ENCODE measurements at regions not wholly inside any gene's neighbourhood (a gene's known extent, or its start where the extent isn't known, plus 50 kb on each side); places are given as distances from the start of the nearest gene placed in this dataset.

GRCh38 chr1:25148673-25149300 lies 83.5 kb downstream of the SYF2 start:
- H3K9ac ChIP-seq (ENCODE audit: low read depth, low read length) = no peak overlapping the region
- WGBS = 69% methylated on average over 2 of the region's 2 CpGs
- H3K27me3 ChIP-seq (ENCODE audit: insufficient read depth, low read length) = no peaks in the 10 kb centered on the region
- H3K27ac ChIP-seq (ENCODE audit: low read depth, low read length) = no peak overlapping the region
- no peaks in the 10 kb centered on the region for H3K9me3 ChIP-seq (ENCODE audit: insufficient read depth, low read depth, low read length)
- H3K4me1 ChIP-seq (ENCODE audit: insufficient read depth, low read length) = no peaks in the 10 kb centered on the region
- no peaks in the 10 kb centered on the region for H3K36me3 ChIP-seq (ENCODE audit: insufficient read depth, low read length)
- no peak overlapping the region for H3K4me3 ChIP-seq (ENCODE audit: low read length)

GRCh38 chr1:25146451-25146855 lies 85.8 kb downstream of the SYF2 start:
- Histone ChIP-seq H3K4me1 (ENCODE audit: insufficient read depth, low read length) (no peaks in the 10 kb centered on the region), H3K4me3 (ENCODE audit: low read length) (no peak overlapping the region), H3K9ac (ENCODE audit: low read depth, low read length) (no peak overlapping the region), H3K27me3 (ENCODE audit: insufficient read depth, low read length) (no peaks in the 10 kb centered on the region), H3K9me3 (ENCODE audit: insufficient read depth, low read depth, low read length) (no peaks in the 10 kb centered on the region), H3K36me3 (ENCODE audit: insufficient read depth, low read length) (no peaks in the 10 kb centered on the region), H3K27ac (ENCODE audit: low read depth, low read length) (no peak overlapping the region)
- 91% methylated on average over 15 of the region's 15 CpGs for WGBS

- no peaks in the 10 kb centered on the region for H3K36me3 ChIP-seq (ENCODE audit: insufficient read depth, low read length)
- H3K27ac ChIP-seq (ENCODE audit: low read depth, low read length) = no peak overlapping the region
- H3K9me3 ChIP-seq (ENCODE audit: insufficient read depth, low read depth, low read length) = no peaks in the 10 kb centered on the region
- H3K27me3 ChIP-seq (ENCODE audit: insufficient read depth, low read length) = no peaks in the 10 kb centered on the region
- 88% methylated on average over 16 of the region's 17 CpGs for WGBS
- H3K9ac ChIP-seq (ENCODE audit: low read depth, low read length) = no peak overlapping the region
- no peak overlapping the region for H3K4me3 ChIP-seq (ENCODE audit: low read length)
- H3K4me1 ChIP-seq (ENCODE audit: insufficient read depth, low read length) = no peaks in the 10 kb centered on the region
Observed at GRCh38 chr1:25145775-25146393, 86.4 kb downstream of the SYF2 start.

- Histone ChIP-seq H3K9me3 (ENCODE audit: insufficient read depth, low read depth, low read length) (no peaks in the 10 kb centered on the region), H3K36me3 (ENCODE audit: insufficient read depth, low read length) (no peaks in the 10 kb centered on the region), H3K27me3 (ENCODE audit: insufficient read depth, low read length) (no peaks in the 10 kb centered on the region), H3K4me1 (ENCODE audit: insufficient read depth, low read length) (no peaks in the 10 kb centered on the region), H3K27ac (ENCODE audit: low read depth, low read length) (no peak overlapping the region), H3K9ac (ENCODE audit: low read depth, low read length) (no peak overlapping the region), H3K4me3 (ENCODE audit: low read length) (no peak overlapping the region)
- WGBS = 67% methylated on average over 14 of the region's 15 CpGs
Observed at GRCh38 chr1:25140073-25140797, 92.1 kb downstream of the SYF2 start.

- H3K4me1 ChIP-seq (ENCODE audit: insufficient read depth, low read length) = no peaks in the 10 kb centered on the region
- H3K27me3 ChIP-seq (ENCODE audit: insufficient read depth, low read length) = no peaks in the 10 kb centered on the region
- H3K9ac ChIP-seq (ENCODE audit: low read depth, low read length) = no peak overlapping the region
- WGBS = 97% methylated on average over 2 of the region's 2 CpGs
- H3K27ac ChIP-seq (ENCODE audit: low read depth, low read length) = no peak overlapping the region
- H3K4me3 ChIP-seq (ENCODE audit: low read length) = no peak overlapping the region
- H3K9me3 ChIP-seq (ENCODE audit: insufficient read depth, low read depth, low read length) = no peaks in the 10 kb centered on the region
- no peaks in the 10 kb centered on the region for H3K36me3 ChIP-seq (ENCODE audit: insufficient read depth, low read length)
Observed at GRCh38 chr1:25137521-25138395, 94.5 kb downstream of the SYF2 start.

- Histone ChIP-seq H3K36me3 (ENCODE audit: insufficient read depth, low read length) (no peaks in the 10 kb centered on the region), H3K4me1 (ENCODE audit: insufficient read depth, low read length) (no peaks in the 10 kb centered on the region), H3K4me3 (ENCODE audit: low read length) (no peak overlapping the region), H3K27me3 (ENCODE audit: insufficient read depth, low read length) (no peaks in the 10 kb centered on the region), H3K9ac (ENCODE audit: low read depth, low read length) (no peak overlapping the region), H3K27ac (ENCODE audit: low read depth, low read length) (no peak overlapping the region), H3K9me3 (ENCODE audit: insufficient read depth, low read depth, low read length) (no peaks in the 10 kb centered on the region)
- WGBS = 89% methylated on average over 1 of the region's 1 CpG
Observed at GRCh38 chr1:25137106-25137505, 95.2 kb downstream of the SYF2 start.

GRCh38 chr1:25135909-25136308 lies 96.4 kb downstream of the SYF2 start:
- Histone ChIP-seq H3K9ac (ENCODE audit: low read depth, low read length) (no peak overlapping the region), H3K4me1 (ENCODE audit: insufficient read depth, low read length) (no peaks in the 10 kb centered on the region), H3K36me3 (ENCODE audit: insufficient read depth, low read length) (no peaks in the 10 kb centered on the region), H3K9me3 (ENCODE audit: insufficient read depth, low read depth, low read length) (no peaks in the 10 kb centered on the region), H3K27me3 (ENCODE audit: insufficient read depth, low read length) (no peaks in the 10 kb centered on the region), H3K4me3 (ENCODE audit: low read length) (no peak overlapping the region), H3K27ac (ENCODE audit: low read depth, low read length) (no peak overlapping the region)
- whole genome bisulfite sequencing = 93% methylated on average over 8 of the region's 8 CpGs

GRCh38 chr1:25134801-25135461 lies 97.4 kb downstream of the SYF2 start:
- no peaks in the 10 kb centered on the region for H3K36me3 ChIP-seq (ENCODE audit: insufficient read depth, low read length)
- no peak overlapping the region for H3K9ac ChIP-seq (ENCODE audit: low read depth, low read length)
- no peak overlapping the region for H3K4me3 ChIP-seq (ENCODE audit: low read length)
- H3K9me3 ChIP-seq (ENCODE audit: insufficient read depth, low read depth, low read length) = no peaks in the 10 kb centered on the region
- H3K27ac ChIP-seq (ENCODE audit: low read depth, low read length) = no peak overlapping the region
- WGBS = 77% methylated on average over 7 of the region's 7 CpGs
- H3K4me1 ChIP-seq (ENCODE audit: insufficient read depth, low read length) = no peaks in the 10 kb centered on the region
- no peaks in the 10 kb centered on the region for H3K27me3 ChIP-seq (ENCODE audit: insufficient read depth, low read length)

- Histone ChIP-seq H3K9me3 (ENCODE audit: insufficient read depth, low read depth, low read length) (no peaks in the 10 kb centered on the region), H3K9ac (ENCODE audit: low read depth, low read length) (no peak overlapping the region), H3K36me3 (ENCODE audit: insufficient read depth, low read length) (no peaks in the 10 kb centered on the region), H3K27me3 (ENCODE audit: insufficient read depth, low read length) (no peaks in the 10 kb centered on the region), H3K4me1 (ENCODE audit: insufficient read depth, low read length) (no peaks in the 10 kb centered on the region), H3K27ac (ENCODE audit: low read depth, low read length) (no peak overlapping the region), H3K4me3 (ENCODE audit: low read length) (no peak overlapping the region)
- 94% methylated on average over 2 of the region's 4 CpGs for WGBS
Observed at GRCh38 chr1:25134307-25134706, 98.0 kb downstream of the SYF2 start.

- no peaks in the 10 kb centered on the region for H3K9me3 ChIP-seq (ENCODE audit: insufficient read depth, low read depth, low read length)
- 93% methylated on average over 4 of the region's 4 CpGs for WGBS
- no peak overlapping the region for H3K9ac ChIP-seq (ENCODE audit: low read depth, low read length)
- no peak overlapping the region for H3K27ac ChIP-seq (ENCODE audit: low read depth, low read length)
- no peak overlapping the region for H3K4me3 ChIP-seq (ENCODE audit: low read length)
- H3K36me3 ChIP-seq (ENCODE audit: insufficient read depth, low read length) = no peaks in the 10 kb centered on the region
- H3K27me3 ChIP-seq (ENCODE audit: insufficient read depth, low read length) = no peaks in the 10 kb centered on the region
- H3K4me1 ChIP-seq (ENCODE audit: insufficient read depth, low read length) = no peaks in the 10 kb centered on the region
Observed at GRCh38 chr1:25131794-25132193, 100.5 kb downstream of the SYF2 start.
